ENCODE measurements at regions not wholly inside any gene's neighbourhood (a gene's known extent, or its start where the extent isn't known, plus 50 kb on each side); places are given as distances from the start of the nearest gene placed in this dataset.

DNA sequence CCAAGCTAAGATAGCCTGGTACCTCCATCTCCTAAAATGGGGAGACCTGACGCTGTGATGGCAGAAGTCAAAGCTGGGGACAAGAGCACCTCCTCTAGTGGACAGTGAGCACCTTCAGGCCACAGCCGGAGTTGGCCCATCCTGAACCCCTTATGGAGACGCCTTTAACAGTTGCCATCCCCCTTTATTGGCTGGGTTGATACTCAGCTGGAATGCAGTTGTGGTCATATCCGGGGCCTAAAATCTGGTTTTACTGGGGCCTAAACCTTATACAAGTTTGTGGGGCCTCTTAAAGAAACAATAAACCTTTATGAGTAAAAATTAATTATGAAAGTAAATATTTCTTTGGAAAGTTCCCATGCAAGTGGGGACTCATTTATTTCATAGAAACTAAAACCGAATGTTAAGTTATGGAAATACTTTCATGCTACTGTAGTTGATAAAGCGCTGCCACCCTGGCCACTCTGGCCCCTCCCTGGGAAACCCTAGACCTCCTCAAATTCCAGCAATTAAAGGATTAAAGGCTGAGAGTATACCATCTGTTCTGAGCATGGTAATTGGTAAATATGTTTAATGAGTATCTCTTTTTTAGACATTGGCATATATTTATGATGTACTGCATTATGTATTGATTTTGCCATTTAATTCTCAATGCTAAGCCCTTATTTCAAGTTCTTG lies 95.1 kb upstream of the SASH1 start:
- TF ChIP-seq, protein P1, sequence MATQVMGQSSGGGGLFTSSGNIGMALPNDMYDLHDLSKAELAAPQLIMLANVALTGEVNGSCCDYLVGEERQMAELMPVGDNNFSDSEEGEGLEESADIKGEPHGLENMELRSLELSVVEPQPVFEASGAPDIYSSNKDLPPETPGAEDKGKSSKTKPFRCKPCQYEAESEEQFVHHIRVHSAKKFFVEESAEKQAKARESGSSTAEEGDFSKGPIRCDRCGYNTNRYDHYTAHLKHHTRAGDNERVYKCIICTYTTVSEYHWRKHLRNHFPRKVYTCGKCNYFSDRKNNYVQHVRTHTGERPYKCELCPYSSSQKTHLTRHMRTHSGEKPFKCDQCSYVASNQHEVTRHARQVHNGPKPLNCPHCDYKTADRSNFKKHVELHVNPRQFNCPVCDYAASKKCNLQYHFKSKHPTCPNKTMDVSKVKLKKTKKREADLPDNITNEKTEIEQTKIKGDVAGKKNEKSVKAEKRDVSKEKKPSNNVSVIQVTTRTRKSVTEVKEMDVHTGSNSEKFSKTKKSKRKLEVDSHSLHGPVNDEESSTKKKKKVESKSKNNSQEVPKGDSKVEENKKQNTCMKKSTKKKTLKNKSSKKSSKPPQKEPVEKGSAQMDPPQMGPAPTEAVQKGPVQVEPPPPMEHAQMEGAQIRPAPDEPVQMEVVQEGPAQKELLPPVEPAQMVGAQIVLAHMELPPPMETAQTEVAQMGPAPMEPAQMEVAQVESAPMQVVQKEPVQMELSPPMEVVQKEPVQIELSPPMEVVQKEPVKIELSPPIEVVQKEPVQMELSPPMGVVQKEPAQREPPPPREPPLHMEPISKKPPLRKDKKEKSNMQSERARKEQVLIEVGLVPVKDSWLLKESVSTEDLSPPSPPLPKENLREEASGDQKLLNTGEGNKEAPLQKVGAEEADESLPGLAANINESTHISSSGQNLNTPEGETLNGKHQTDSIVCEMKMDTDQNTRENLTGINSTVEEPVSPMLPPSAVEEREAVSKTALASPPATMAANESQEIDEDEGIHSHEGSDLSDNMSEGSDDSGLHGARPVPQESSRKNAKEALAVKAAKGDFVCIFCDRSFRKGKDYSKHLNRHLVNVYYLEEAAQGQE (IDR thresholded peaks at IDR 0.05; ENCODE audit: low read depth), result no peak
- TF ChIP-seq, protein P2, sequence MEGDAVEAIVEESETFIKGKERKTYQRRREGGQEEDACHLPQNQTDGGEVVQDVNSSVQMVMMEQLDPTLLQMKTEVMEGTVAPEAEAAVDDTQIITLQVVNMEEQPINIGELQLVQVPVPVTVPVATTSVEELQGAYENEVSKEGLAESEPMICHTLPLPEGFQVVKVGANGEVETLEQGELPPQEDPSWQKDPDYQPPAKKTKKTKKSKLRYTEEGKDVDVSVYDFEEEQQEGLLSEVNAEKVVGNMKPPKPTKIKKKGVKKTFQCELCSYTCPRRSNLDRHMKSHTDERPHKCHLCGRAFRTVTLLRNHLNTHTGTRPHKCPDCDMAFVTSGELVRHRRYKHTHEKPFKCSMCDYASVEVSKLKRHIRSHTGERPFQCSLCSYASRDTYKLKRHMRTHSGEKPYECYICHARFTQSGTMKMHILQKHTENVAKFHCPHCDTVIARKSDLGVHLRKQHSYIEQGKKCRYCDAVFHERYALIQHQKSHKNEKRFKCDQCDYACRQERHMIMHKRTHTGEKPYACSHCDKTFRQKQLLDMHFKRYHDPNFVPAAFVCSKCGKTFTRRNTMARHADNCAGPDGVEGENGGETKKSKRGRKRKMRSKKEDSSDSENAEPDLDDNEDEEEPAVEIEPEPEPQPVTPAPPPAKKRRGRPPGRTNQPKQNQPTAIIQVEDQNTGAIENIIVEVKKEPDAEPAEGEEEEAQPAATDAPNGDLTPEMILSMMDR (IDR thresholded peaks at IDR 0.05 in 2 of 3, conservative IDR thresholded peaks at IDR 0.05 in 1 of 3; ENCODE audit: borderline replicate concordance in 1 of 3, insufficient read depth in 1 of 3, low read depth in 2 of 3, low read length in 2 of 3), result no peak
- TF ChIP-seq EZH2 (IDR thresholded peaks at IDR 0.05) (no peak), POLR2A (IDR thresholded peaks at IDR 0.05; ENCODE audit: borderline replicate concordance, extremely low read depth, insufficient read depth, insufficient read length) (no peak), MAX (IDR thresholded peaks at IDR 0.05) (no peak), SP1 (IDR thresholded peaks at IDR 0.05; ENCODE audit: low read depth) (no peak), ZFX (IDR thresholded peaks at IDR 0.05) (no peak), ELF1 (IDR thresholded peaks at IDR 0.05; ENCODE audit: borderline replicate concordance, low read depth) (no peak), SRF (IDR thresholded peaks at IDR 0.05; ENCODE audit: low read depth) (no peak), ATF3 (IDR thresholded peaks at IDR 0.05) (no peak)
